ENCODE measurements at regions not wholly inside any gene's neighbourhood (a gene's known extent, or its start where the extent isn't known, plus 50 kb on each side); places are given as distances from the start of the nearest gene placed in this dataset.

DNA sequence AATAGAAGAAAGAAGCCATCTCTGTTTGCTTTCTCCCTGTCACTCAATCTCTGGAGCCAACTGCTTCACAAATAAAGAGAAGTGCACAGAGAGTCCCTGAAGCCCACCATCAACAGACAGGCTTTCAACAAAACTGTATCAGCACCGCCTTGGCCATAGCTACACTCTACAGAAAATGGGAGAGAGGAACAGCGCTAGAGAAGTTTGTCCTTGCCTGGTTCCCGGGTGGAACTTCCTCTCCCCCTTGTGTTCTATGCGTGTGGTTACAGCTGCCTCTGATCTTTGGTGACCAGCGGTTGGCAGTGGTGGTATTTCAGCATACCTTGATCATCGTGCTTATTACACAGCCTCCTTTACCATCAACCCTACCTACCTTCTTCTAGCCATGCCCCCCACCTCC lies 91.4 kb upstream of the CCL2 start:
- TF ChIP-seq, protein P1, sequence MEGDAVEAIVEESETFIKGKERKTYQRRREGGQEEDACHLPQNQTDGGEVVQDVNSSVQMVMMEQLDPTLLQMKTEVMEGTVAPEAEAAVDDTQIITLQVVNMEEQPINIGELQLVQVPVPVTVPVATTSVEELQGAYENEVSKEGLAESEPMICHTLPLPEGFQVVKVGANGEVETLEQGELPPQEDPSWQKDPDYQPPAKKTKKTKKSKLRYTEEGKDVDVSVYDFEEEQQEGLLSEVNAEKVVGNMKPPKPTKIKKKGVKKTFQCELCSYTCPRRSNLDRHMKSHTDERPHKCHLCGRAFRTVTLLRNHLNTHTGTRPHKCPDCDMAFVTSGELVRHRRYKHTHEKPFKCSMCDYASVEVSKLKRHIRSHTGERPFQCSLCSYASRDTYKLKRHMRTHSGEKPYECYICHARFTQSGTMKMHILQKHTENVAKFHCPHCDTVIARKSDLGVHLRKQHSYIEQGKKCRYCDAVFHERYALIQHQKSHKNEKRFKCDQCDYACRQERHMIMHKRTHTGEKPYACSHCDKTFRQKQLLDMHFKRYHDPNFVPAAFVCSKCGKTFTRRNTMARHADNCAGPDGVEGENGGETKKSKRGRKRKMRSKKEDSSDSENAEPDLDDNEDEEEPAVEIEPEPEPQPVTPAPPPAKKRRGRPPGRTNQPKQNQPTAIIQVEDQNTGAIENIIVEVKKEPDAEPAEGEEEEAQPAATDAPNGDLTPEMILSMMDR (IDR thresholded peaks at IDR 0.05; ENCODE audit: low read length) = no peak
- no peak for TF ChIP-seq EZH2 (IDR thresholded peaks at IDR 0.05; ENCODE audit: borderline replicate concordance, low read length)
